IMR-90 (cell line): ENCODE measurements at regions not wholly inside any gene's neighbourhood (a gene's known extent, or its start where the extent isn't known, plus 50 kb on each side); places are given as distances from the start of the nearest gene placed in this dataset.
A peak's percentile ranks its signal among the peaks of the same experiment; 100 is the strongest.

Experiments
- ATAC-seq: fragments of 200-7000 bp; cut with Tn5 transposase; 2 replicates; pipeline ENCODE4 v1.9.1; 2020; ENCODE audit warnings: low read depth, mild to moderate bottlenecking, moderate library complexity
- BruUV-seq: library from RNA; stranded (reverse); fragments of 400-500 nt; replicated peaks from 2 replicates; lab custom pipeline; 2021; lab: Mats Ljungman, UMichigan
- CTCF ChIA-PET: fragments of 300-600 bp; formaldehyde crosslinking; extraction: SDS; loops from one replicate; lab custom pipeline; 2021; ENCODE audit warnings: antibody characterized with exemption; lab: Yijun Ruan, JAX
- POLR2A ChIA-PET: fragments of 300-600 bp; sonication (Branson Sonifier 250); formaldehyde crosslinking; loops from one replicate; lab custom pipeline; 2022; ENCODE audit warnings: antibody characterized with exemption; ENCODE audit not compliant: unreplicated experiment; lab: Charles Lee
- DNase-seq: peaks from one replicate; pipeline ENCODE4 v3.0.0; 2013
- H2AFZ ChIP-seq: replicated peaks from 2 replicates; pipeline ENCODE3; 2013; ENCODE audit warnings: low read length, mild to moderate bottlenecking; ENCODE audit not compliant: poor library complexity
- H2AK5ac ChIP-seq: 2 replicates; pipeline ENCODE4 v1.6.1; 2013; ENCODE audit warnings: low read depth, low read length, inconsistent platforms
- H2AK9ac ChIP-seq: replicated peaks from 2 replicates; pipeline ENCODE3; 2013; ENCODE audit warnings: mild to moderate bottlenecking, low read depth, low read length, moderate library complexity; ENCODE audit not compliant: poor library complexity
- H2BK120ac ChIP-seq: 2 replicates; pipeline ENCODE4 v1.6.1; 2013; ENCODE audit warnings: low read depth, low read length, inconsistent platforms
- H2BK15ac ChIP-seq: 3 replicates; pipeline ENCODE4 v1.6.1; 2013; ENCODE audit warnings: low read depth, low read length, inconsistent platforms
- H2BK20ac ChIP-seq: 2 replicates; pipeline ENCODE4 v1.6.1; 2013; ENCODE audit warnings: low read depth, mild to moderate bottlenecking, inconsistent platforms, low read length, moderate library complexity
- H2BK5ac ChIP-seq: 2 replicates; pipeline ENCODE4 v1.6.1; 2013; ENCODE audit warnings: mild to moderate bottlenecking, low read depth, low read length, inconsistent platforms; ENCODE audit not compliant: poor library complexity, severe bottlenecking
- H3K14ac ChIP-seq: replicated peaks from 2 replicates; pipeline ENCODE4 v1.6.1; 2013; ENCODE audit warnings: low read depth, low read length, inconsistent platforms
- H3K18ac ChIP-seq: 2 replicates; pipeline ENCODE4 v1.6.1; 2013; ENCODE audit warnings: low read depth, low read length, control low read depth
- H3K23ac ChIP-seq: 2 replicates; pipeline ENCODE4 v1.6.1; 2013; ENCODE audit warnings: low read depth, low read length, inconsistent platforms
- H3K27ac ChIP-seq: 2 replicates; pipeline ENCODE4 v1.5.1; 2013; ENCODE audit warnings: mild to moderate bottlenecking, control low read depth, low read length; ENCODE audit not compliant: insufficient read depth
- H3K27me3 ChIP-seq: 2 replicates; pipeline ENCODE4 v1.6.1; 2013; ENCODE audit warnings: low read length; ENCODE audit not compliant: control insufficient read depth, insufficient read depth
- H3K36me3 ChIP-seq: 2 replicates; pipeline ENCODE4 v1.6.1; 2013; ENCODE audit warnings: low read length, mixed read lengths; ENCODE audit not compliant: control insufficient read depth, insufficient read depth
- H3K4ac ChIP-seq: 2 replicates; pipeline ENCODE4 v1.6.1; 2013; ENCODE audit warnings: low read depth, low read length, inconsistent platforms
- H3K4me1 ChIP-seq: 2 replicates; pipeline ENCODE4 v1.6.1; 2013; ENCODE audit warnings: low read length, mixed read lengths; ENCODE audit not compliant: control insufficient read depth, insufficient read depth
- H3K4me2 ChIP-seq: 2 replicates; pipeline ENCODE4 v1.6.1; 2013; ENCODE audit warnings: low read depth, mild to moderate bottlenecking, control low read depth, low read length, moderate library complexity
- H3K4me3 ChIP-seq: 2 replicates; pipeline ENCODE4 v1.5.1; 2013; ENCODE audit warnings: low read depth, mild to moderate bottlenecking, control low read depth, low read length, moderate library complexity; ENCODE audit not compliant: insufficient read depth
- H3K56ac ChIP-seq: 2 replicates; pipeline ENCODE4 v1.6.1; 2013; ENCODE audit warnings: low read length, inconsistent platforms; ENCODE audit not compliant: insufficient read depth; ENCODE audit errors: extremely low read depth
- H3K79me1 ChIP-seq, 2 experiments: 2 replicates each; pipeline ENCODE4 v1.6.1; 2013; ENCODE audit warnings: low read length in 2 of 2, inconsistent platforms in 1 of 2, low read depth in 1 of 2
- H3K9ac ChIP-seq: 2 replicates; pipeline ENCODE4 v1.6.1; 2013; ENCODE audit warnings: low read depth, low read length, control low read depth
- H3K9me1 ChIP-seq: 2 replicates; pipeline ENCODE4 v1.6.1; 2013; ENCODE audit warnings: low read length, inconsistent platforms; ENCODE audit not compliant: insufficient read depth
- H3K9me3 ChIP-seq: 2 replicates; pipeline ENCODE4 v1.6.1; 2013; ENCODE audit warnings: low read length; ENCODE audit not compliant: control insufficient read depth, insufficient read depth
- H4K20me1 ChIP-seq: 2 replicates; pipeline ENCODE4 v1.6.1; 2013; ENCODE audit warnings: low read length, inconsistent platforms; ENCODE audit not compliant: insufficient read depth
- H4K5ac ChIP-seq: 2 replicates; pipeline ENCODE4 v1.6.1; 2013; ENCODE audit warnings: mild to moderate bottlenecking, low read depth, low read length, control low read depth
- H4K8ac ChIP-seq, 2 experiments: 2 replicates each; pipeline ENCODE4 v1.6.1; 2013; ENCODE audit warnings: low read depth in 2 of 2, low read length in 2 of 2, control low read depth in 1 of 2, inconsistent platforms in 1 of 2
- H4K91ac ChIP-seq: 2 replicates; pipeline ENCODE4 v1.6.1; 2013; ENCODE audit warnings: low read depth, low read length, inconsistent platforms; ENCODE audit not compliant: insufficient read depth
- BHLHE40 ChIP-seq: fragments of 150-350 bp; IDR thresholded peaks from 2 replicates; pipeline ENCODE4 v1.6.1; 2016; ENCODE audit warnings: mild to moderate bottlenecking, low read depth, low read length
- CEBPB ChIP-seq: IDR thresholded peaks from 2 replicates; pipeline ENCODE4 v1.6.1; 2012; ENCODE audit warnings: low read depth, low read length, improper control_type of control experiment
- FOS ChIP-seq: fragments of 150-350 bp; IDR thresholded peaks from 2 replicates; pipeline ENCODE4 v1.6.1; 2016; ENCODE audit warnings: low read depth, low read length
- MAFK ChIP-seq: IDR thresholded peaks from 2 replicates; pipeline ENCODE4 v1.6.1; 2012; ENCODE audit warnings: low read depth, low read length, improper control_type of control experiment
- MAZ ChIP-seq: IDR thresholded peaks from 2 replicates; pipeline ENCODE4 v1.6.1; 2012; ENCODE audit warnings: low read depth, mild to moderate bottlenecking, low read length, improper control_type of control experiment, moderate library complexity, borderline replicate concordance
- NFE2L2 ChIP-seq: fragments of 150-350 bp; IDR thresholded peaks from 2 replicates; pipeline ENCODE4 v1.6.1; 2016; ENCODE audit warnings: low read depth, mild to moderate bottlenecking, low read length
- POLR2A ChIP-seq: IDR thresholded peaks from 2 replicates; pipeline ENCODE4 v1.6.1; 2012; ENCODE audit warnings: mild to moderate bottlenecking, low read depth, low read length
- RAD21 ChIP-seq: IDR thresholded peaks from 2 replicates; pipeline ENCODE4 v1.6.1; 2012; ENCODE audit warnings: low read length, improper control_type of control experiment
- RCOR1 ChIP-seq: IDR thresholded peaks from 2 replicates; pipeline ENCODE4 v1.6.1; 2012; ENCODE audit warnings: mild to moderate bottlenecking, low read length, improper control_type of control experiment; ENCODE audit not compliant: insufficient replicate concordance
- RFX5 ChIP-seq: IDR thresholded peaks from 2 replicates; pipeline ENCODE4 v1.8.0; 2012; ENCODE audit warnings: low read depth, mild to moderate bottlenecking, low read length, moderate library complexity
- SMC3 ChIP-seq: fragments of 150-350 bp; IDR thresholded peaks from 2 replicates; pipeline ENCODE4 v1.6.1; 2016; ENCODE audit warnings: low read depth, mild to moderate bottlenecking, antibody characterized with exemption, low read length, moderate library complexity
- whole genome bisulfite sequencing, 2 experiments: methylation state at CpG; one replicate each; pipeline versions ENCODE4 v1.1.5 to v1.1.7; 2013; ENCODE audit warnings: missing lambda C conversion rate in 2 of 2; ENCODE audit not compliant: insufficient read length in 1 of 2; ENCODE audit errors: extremely low coverage in 2 of 2; 5-methylcytosine and 5-hydroxymethylcytosine counted together
- dilution Hi-C: fragments of 300-500 bp; cut with HindIII; formaldehyde crosslinking; loops from one replicate; pipeline ENCODE4 v1.14.3; 2018; ENCODE audit warnings: low sequenced_read_pairs; ENCODE audit not compliant: unreplicated experiment
- in situ Hi-C: fragments of 300-500 bp; cut with MboI; formaldehyde crosslinking; loops from 3 replicates; pipeline ENCODE4 v1.14.3; 2019; ENCODE audit warnings: low sequenced_read_pairs, inconsistent platforms, mixed read lengths
- intact Hi-C: fragments of 100-400 bp; cut with micrococcal nuclease; formaldehyde crosslinking; loops from 2 replicates; pipeline ENCODE4 v1.10.0; 2022
- TF ChIP-seq, protein P1 (sequence below): fragments of 150-350 bp; IDR thresholded peaks from 2 replicates; pipeline ENCODE4 v1.6.1; 2017; ENCODE audit warnings: mild to moderate bottlenecking, antibody characterized with exemption, low read length, low read depth
- TF ChIP-seq, protein P2 (sequence below): fragments of 150-350 bp; IDR thresholded peaks from 2 replicates; pipeline ENCODE4 v1.6.1; 2016; ENCODE audit warnings: low read depth, mild to moderate bottlenecking, low read length, moderate library complexity, borderline replicate concordance
- TF ChIP-seq, protein P3 (sequence below): conservative IDR thresholded peaks from 2 replicates; pipeline ENCODE4 v1.5.1; 2012; ENCODE audit warnings: mild to moderate bottlenecking, low read depth, low read length, improper control_type of control experiment

- no peaks in the 10 kb centered on the region for H3K79me1 ChIP-seq
- peak overlapping the region; percentile 57 to 89 for H4K8ac ChIP-seq
- DNase-seq (peak; percentile 97), ATAC-seq (peak; percentile 99)
- H3K4ac ChIP-seq, result peak overlapping the region; percentile 67
- H3K23ac ChIP-seq, result peak overlapping the region; percentile 80; the same call in 1 of the 2 replicates
- no TSS peak for BruUV-seq
- H3K18ac ChIP-seq, result peak overlapping the region; percentile 97
- H3K4me2 ChIP-seq, result peak overlapping the region; percentile 12; the same call in 1 of the 2 replicates
- peak overlapping the region; percentile 86 for H2BK20ac ChIP-seq
- no peak overlapping the region for H2AK9ac ChIP-seq
- peak overlapping the region; percentile 38; the same call in 1 of the 2 replicates for H3K56ac ChIP-seq
- peaks cover 12% of the 10 kb centered on the region for H3K4me1 ChIP-seq
- H2AFZ ChIP-seq, result peak overlapping the region; percentile 19
- POLR2A ChIA-PET, result no interaction called here
- no peak overlapping the region for H3K4me3 ChIP-seq
- WGBS, 2 experiments, result 4% methylated on average over 3 of the region's 4 CpGs; no CpG with 5 or more reads in 1 of the 2 experiments
- H3K14ac ChIP-seq, result peak overlapping the region; percentile 76
- H3K27me3 ChIP-seq, result no peaks in the 10 kb centered on the region
- H2BK15ac ChIP-seq, result peak overlapping the region; percentile 49; the same call in 2 of the 3 replicates
- no peaks in the 10 kb centered on the region for H4K20me1 ChIP-seq
- H2AK5ac ChIP-seq, result peak overlapping the region; percentile 57; the same call in 1 of the 2 replicates
- H3K9me1 ChIP-seq, result peaks cover 4% of the 10 kb centered on the region; the same call in 1 of the 2 replicates
- peak overlapping the region; percentile 90 for H4K91ac ChIP-seq
- in situ Hi-C loops (no loop called here), intact Hi-C loops (loop anchor here (5.0 kb wide), 2 partner anchors 234 to 709 kb away; no protein-coding TSS in a partner anchor), dilution Hi-C loops (no loop called here)
- H4K5ac ChIP-seq, result peak overlapping the region; percentile 74; the same call in 1 of the 2 replicates
- peak overlapping the region; percentile 96 for H2BK5ac ChIP-seq
- no peaks in the 10 kb centered on the region for H3K9me3 ChIP-seq
- H3K36me3 ChIP-seq, result no peaks in the 10 kb centered on the region
- peak overlapping the region; percentile 77; the same call in 1 of the 2 replicates for H3K27ac ChIP-seq
- peak overlapping the region; percentile 89 for H2BK120ac ChIP-seq
- peak overlapping the region; percentile 34; the same call in 1 of the 2 replicates for H3K9ac ChIP-seq
- CTCF ChIA-PET, result interaction anchor here (0.6 to 1.2 kb wide), 2 partner anchors 21 to 91 kb away, joined by 3 read pairs; no protein-coding TSS in a partner anchor
- TF ChIP-seq, protein P1, sequence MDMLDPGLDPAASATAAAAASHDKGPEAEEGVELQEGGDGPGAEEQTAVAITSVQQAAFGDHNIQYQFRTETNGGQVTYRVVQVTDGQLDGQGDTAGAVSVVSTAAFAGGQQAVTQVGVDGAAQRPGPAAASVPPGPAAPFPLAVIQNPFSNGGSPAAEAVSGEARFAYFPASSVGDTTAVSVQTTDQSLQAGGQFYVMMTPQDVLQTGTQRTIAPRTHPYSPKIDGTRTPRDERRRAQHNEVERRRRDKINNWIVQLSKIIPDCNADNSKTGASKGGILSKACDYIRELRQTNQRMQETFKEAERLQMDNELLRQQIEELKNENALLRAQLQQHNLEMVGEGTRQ, result no peak
- peak; percentile 89 for TF ChIP-seq MAFK
- TF ChIP-seq, protein P2, sequence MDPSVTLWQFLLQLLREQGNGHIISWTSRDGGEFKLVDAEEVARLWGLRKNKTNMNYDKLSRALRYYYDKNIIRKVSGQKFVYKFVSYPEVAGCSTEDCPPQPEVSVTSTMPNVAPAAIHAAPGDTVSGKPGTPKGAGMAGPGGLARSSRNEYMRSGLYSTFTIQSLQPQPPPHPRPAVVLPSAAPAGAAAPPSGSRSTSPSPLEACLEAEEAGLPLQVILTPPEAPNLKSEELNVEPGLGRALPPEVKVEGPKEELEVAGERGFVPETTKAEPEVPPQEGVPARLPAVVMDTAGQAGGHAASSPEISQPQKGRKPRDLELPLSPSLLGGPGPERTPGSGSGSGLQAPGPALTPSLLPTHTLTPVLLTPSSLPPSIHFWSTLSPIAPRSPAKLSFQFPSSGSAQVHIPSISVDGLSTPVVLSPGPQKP, result no peak
- TF ChIP-seq RFX5, result no peak
- TF ChIP-seq CEBPB, result no peak
- no peak for TF ChIP-seq BHLHE40
- no peak for TF ChIP-seq MAZ
- TF ChIP-seq SMC3, result no peak
- TF ChIP-seq RAD21, result no peak
- TF ChIP-seq RCOR1, result peak; percentile 41
- TF ChIP-seq, protein P3, sequence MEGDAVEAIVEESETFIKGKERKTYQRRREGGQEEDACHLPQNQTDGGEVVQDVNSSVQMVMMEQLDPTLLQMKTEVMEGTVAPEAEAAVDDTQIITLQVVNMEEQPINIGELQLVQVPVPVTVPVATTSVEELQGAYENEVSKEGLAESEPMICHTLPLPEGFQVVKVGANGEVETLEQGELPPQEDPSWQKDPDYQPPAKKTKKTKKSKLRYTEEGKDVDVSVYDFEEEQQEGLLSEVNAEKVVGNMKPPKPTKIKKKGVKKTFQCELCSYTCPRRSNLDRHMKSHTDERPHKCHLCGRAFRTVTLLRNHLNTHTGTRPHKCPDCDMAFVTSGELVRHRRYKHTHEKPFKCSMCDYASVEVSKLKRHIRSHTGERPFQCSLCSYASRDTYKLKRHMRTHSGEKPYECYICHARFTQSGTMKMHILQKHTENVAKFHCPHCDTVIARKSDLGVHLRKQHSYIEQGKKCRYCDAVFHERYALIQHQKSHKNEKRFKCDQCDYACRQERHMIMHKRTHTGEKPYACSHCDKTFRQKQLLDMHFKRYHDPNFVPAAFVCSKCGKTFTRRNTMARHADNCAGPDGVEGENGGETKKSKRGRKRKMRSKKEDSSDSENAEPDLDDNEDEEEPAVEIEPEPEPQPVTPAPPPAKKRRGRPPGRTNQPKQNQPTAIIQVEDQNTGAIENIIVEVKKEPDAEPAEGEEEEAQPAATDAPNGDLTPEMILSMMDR, result no peak
- TF ChIP-seq FOS, result no peak
- peak; percentile 98 for TF ChIP-seq NFE2L2
- no peak for TF ChIP-seq POLR2A
These were observed 476.0 kb upstream of the TBL1XR1 start for GRCh38 chr3:177673112-177673914.
